ENCODE measurements at regions not wholly inside any gene's neighbourhood (a gene's known extent, or its start where the extent isn't known, plus 50 kb on each side); places are given as distances from the start of the nearest gene placed in this dataset.

GRCh38 chr5:175347027-175347426 is 97.0 kb downstream of the DRD1 start:
- TF ChIP-seq MYC (IDR thresholded peaks at IDR 0.05; ENCODE audit: low read depth, low read length) = no peak
- no peak for TF ChIP-seq MAX (IDR thresholded peaks at IDR 0.05; ENCODE audit: low read depth, low read length)
- no peak for TF ChIP-seq CTCF (IDR thresholded peaks at IDR 0.05; ENCODE audit: low read depth, low read length)
- no peak for TF ChIP-seq POLR2A (IDR thresholded peaks at IDR 0.05; ENCODE audit: extremely low read depth, insufficient read length)
- DNase-seq (ENCODE audit: low read depth) = no peak
- H3K4me3 ChIP-seq (ENCODE audit: low read depth, low read length) = no peak overlapping the region

GRCh38 chr5:175344331-175345195 is 99.4 kb downstream of the DRD1 start:
- no peak for TF ChIP-seq MYC (IDR thresholded peaks at IDR 0.05; ENCODE audit: low read depth, low read length)
- no peak for TF ChIP-seq POLR2A (IDR thresholded peaks at IDR 0.05; ENCODE audit: extremely low read depth, insufficient read length)
- TF ChIP-seq MAX (IDR thresholded peaks at IDR 0.05; ENCODE audit: low read depth, low read length) = no peak
- no peak for TF ChIP-seq CTCF (IDR thresholded peaks at IDR 0.05; ENCODE audit: low read depth, low read length)
- H3K4me3 ChIP-seq (ENCODE audit: low read depth, low read length) = no peak overlapping the region
- no peak for DNase-seq (ENCODE audit: low read depth)

GRCh38 chr5:175343308-175343707 is 100.7 kb downstream of the DRD1 start:
- H3K4me3 ChIP-seq (ENCODE audit: low read depth, low read length) = no peak overlapping the region
- DNase-seq (ENCODE audit: low read depth) = no peak
- no peak for TF ChIP-seq MAX (IDR thresholded peaks at IDR 0.05; ENCODE audit: low read depth, low read length)
- no peak for TF ChIP-seq CTCF (IDR thresholded peaks at IDR 0.05; ENCODE audit: low read depth, low read length)
- no peak for TF ChIP-seq MYC (IDR thresholded peaks at IDR 0.05; ENCODE audit: low read depth, low read length)
- TF ChIP-seq POLR2A (IDR thresholded peaks at IDR 0.05; ENCODE audit: extremely low read depth, insufficient read length) = no peak

GRCh38 chr5:175340180-175340579 is 103.8 kb downstream of the DRD1 start:
- H3K4me3 ChIP-seq (ENCODE audit: low read depth, low read length) = no peak overlapping the region
- no peak for TF ChIP-seq MAX (IDR thresholded peaks at IDR 0.05; ENCODE audit: low read depth, low read length)
- TF ChIP-seq CTCF (IDR thresholded peaks at IDR 0.05; ENCODE audit: low read depth, low read length) = no peak
- TF ChIP-seq MYC (IDR thresholded peaks at IDR 0.05; ENCODE audit: low read depth, low read length) = no peak
- TF ChIP-seq POLR2A (IDR thresholded peaks at IDR 0.05; ENCODE audit: extremely low read depth, insufficient read length) = no peak
- no peak for DNase-seq (ENCODE audit: low read depth)

- H3K4me3 ChIP-seq (ENCODE audit: low read depth, low read length) = no peak overlapping the region
- TF ChIP-seq POLR2A (IDR thresholded peaks at IDR 0.05; ENCODE audit: extremely low read depth, insufficient read length) (no peak), CTCF (IDR thresholded peaks at IDR 0.05; ENCODE audit: low read depth, low read length) (no peak), MAX (IDR thresholded peaks at IDR 0.05; ENCODE audit: low read depth, low read length) (no peak), MYC (IDR thresholded peaks at IDR 0.05; ENCODE audit: low read depth, low read length) (no peak)
- DNase-seq (ENCODE audit: low read depth) = no peak
These were observed 106.3 kb downstream of the DRD1 start for GRCh38 chr5:175337680-175338079.

Measured in NB4 (cell line).